ENCODE measurements at regions not wholly inside any gene's neighbourhood (a gene's known extent, or its start where the extent isn't known, plus 50 kb on each side); places are given as distances from the start of the nearest gene placed in this dataset.

GRCh38 chr3:154780263-154780662, 299.9 kb upstream of the MME start:
- 64 to 77% (median 73%) methylated on average over 1 of the region's 1 CpG for WGBS, 3 donors
- H3K4me1 ChIP-seq (ENCODE audit: insufficient read depth), result no peaks in the 10 kb centered on the region
- DNase-seq, result no peak
- H3K9me3 ChIP-seq, result no peaks in the 10 kb centered on the region
- intact Hi-C loops (cut with DNase I), result no loop called here
- H3K27me3 ChIP-seq, result no peaks in the 10 kb centered on the region
- no peaks in the 10 kb centered on the region for H3K36me3 ChIP-seq
- no peak overlapping the region for H3K27ac ChIP-seq
- TF ChIP-seq CTCF (IDR thresholded peaks at IDR 0.05) (no peak), EP300 (IDR thresholded peaks at IDR 0.05) (no peak), POLR2A (IDR thresholded peaks at IDR 0.05) (no peak)
- no peak overlapping the region for H3K4me3 ChIP-seq

GRCh38 chr3:154779571-154779970, 300.5 kb upstream of the MME start:
- intact Hi-C loops (cut with DNase I), result no loop called here
- Histone ChIP-seq H3K4me3 (no peak overlapping the region), H3K27me3 (no peaks in the 10 kb centered on the region), H3K27ac (no peak overlapping the region), H3K36me3 (no peaks in the 10 kb centered on the region), H3K4me1 (ENCODE audit: insufficient read depth) (no peaks in the 10 kb centered on the region), H3K9me3 (no peaks in the 10 kb centered on the region)
- WGBS, 3 donors, result 1 to 13% (median 3%) methylated on average over 2 of the region's 2 CpGs
- no peak for TF ChIP-seq CTCF (IDR thresholded peaks at IDR 0.05)
- DNase-seq, result no peak

- no peak overlapping the region for H3K27ac ChIP-seq
- no peaks in the 10 kb centered on the region for H3K36me3 ChIP-seq
- H3K4me3 ChIP-seq, result no peak overlapping the region
- no peaks in the 10 kb centered on the region for H3K27me3 ChIP-seq
- TF ChIP-seq POLR2A (IDR thresholded peaks at IDR 0.05) (no peak), EP300 (IDR thresholded peaks at IDR 0.05) (no peak), CTCF (IDR thresholded peaks at IDR 0.05) (no peak)
- WGBS, 3 donors, result 27 to 30% (median 28%) methylated on average over 1 of the region's 1 CpG
- DNase-seq, result no peak
- no peaks in the 10 kb centered on the region for H3K4me1 ChIP-seq (ENCODE audit: insufficient read depth)
- intact Hi-C loops (cut with DNase I), result no loop called here
- H3K9me3 ChIP-seq, result no peaks in the 10 kb centered on the region
These were observed 302.1 kb upstream of the MME start for GRCh38 chr3:154778057-154778456.

GRCh38 chr3:154776549-154777225, 303.4 kb upstream of the MME start:
- H3K9me3 ChIP-seq, result no peaks in the 10 kb centered on the region
- H3K4me1 ChIP-seq (ENCODE audit: insufficient read depth), result no peaks in the 10 kb centered on the region
- 67 to 72% (median 67%) methylated on average over 5 of the region's 5 CpGs for WGBS, 3 donors
- no peak for DNase-seq
- no peaks in the 10 kb centered on the region for H3K36me3 ChIP-seq
- TF ChIP-seq EP300 (IDR thresholded peaks at IDR 0.05), result no peak
- no peak for TF ChIP-seq CTCF (IDR thresholded peaks at IDR 0.05)
- TF ChIP-seq POLR2A (IDR thresholded peaks at IDR 0.05), result no peak
- intact Hi-C loops (cut with DNase I), result no loop called here
- H3K27me3 ChIP-seq, result no peaks in the 10 kb centered on the region
- H3K4me3 ChIP-seq, result no peak overlapping the region
- H3K27ac ChIP-seq, result no peak overlapping the region
